GM19397 (cell line): ENCODE measurements at regions not wholly inside any gene's neighbourhood (a gene's known extent, or its start where the extent isn't known, plus 50 kb on each side); places are given as distances from the start of the nearest gene placed in this dataset.

Experiments used
- ATAC-seq: cut with Tn5 transposase; IDR thresholded peaks from one replicate; pipeline ENCODE4 v1.9.1; 2021; ENCODE audit warnings: mild to moderate bottlenecking, moderate library complexity; ENCODE audit not compliant: unreplicated experiment

DNA sequence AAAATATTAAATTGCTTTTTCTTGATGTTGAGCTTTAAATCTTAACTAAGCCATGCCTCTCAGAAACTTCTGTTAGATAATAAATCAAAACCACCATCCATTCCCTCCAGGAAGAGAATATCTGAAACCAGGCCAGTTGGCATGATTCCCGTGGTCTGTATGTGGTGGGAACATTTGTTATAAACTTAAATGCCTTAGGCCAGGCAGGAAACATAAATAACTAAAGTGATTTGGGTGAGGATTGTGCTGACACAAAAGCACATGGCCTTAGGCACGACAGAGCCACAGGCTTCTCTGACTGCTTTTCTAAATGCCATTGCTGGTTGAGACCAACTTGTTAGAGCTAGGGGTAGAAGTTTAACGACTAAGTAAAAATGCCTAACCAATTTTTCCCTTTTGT lies 255.9 kb downstream of the GABRG2 start:
- ATAC-seq = no peak

DNA sequence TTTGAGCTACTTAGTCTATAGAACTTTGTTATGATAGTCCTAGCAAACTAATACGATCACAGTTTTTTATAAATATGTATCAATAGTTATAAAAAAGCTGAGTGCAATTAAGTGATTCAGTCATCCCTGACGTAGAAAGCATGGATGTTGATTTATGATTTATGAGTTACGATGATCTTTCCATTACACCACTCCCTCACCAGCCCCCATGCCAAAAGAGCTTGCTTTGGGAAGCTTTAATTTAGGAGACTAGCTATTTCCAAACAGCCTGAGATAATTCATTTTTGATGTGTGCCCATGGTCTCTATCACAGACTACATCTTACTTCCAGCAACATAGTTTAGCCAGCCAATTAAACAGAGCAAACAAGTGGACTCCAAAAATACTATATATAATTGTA lies 256.8 kb downstream of the GABRG2 start:
- ATAC-seq = no peak

DNA sequence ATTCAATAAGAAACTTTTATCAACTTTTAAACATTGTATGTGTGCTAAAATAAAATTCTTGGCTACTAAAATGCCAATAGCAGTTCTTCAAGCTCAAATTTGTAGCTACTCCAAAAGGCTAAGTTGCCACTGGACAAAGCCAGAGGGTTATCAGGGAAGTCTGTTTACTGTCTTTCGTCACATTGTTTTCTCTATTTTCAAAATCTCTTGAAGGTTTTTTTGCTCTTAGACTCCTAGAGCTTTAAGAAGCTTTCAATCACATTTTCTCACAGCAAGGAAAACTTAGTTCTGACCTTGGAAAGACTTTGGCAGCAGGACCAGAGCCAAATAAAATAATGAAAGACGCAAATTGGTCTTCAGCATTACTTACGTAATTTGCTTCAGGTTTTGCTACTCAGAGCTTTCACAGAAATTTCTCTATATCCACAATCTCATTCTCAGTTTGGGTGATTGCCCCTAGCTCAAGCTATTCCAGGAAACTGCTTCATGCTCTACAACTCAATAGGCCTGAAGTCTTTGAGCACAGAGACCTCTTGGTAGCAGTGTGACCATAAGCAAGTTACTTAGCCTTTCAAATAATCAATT lies 257.7 kb downstream of the GABRG2 start:
- no peak for ATAC-seq

DNA sequence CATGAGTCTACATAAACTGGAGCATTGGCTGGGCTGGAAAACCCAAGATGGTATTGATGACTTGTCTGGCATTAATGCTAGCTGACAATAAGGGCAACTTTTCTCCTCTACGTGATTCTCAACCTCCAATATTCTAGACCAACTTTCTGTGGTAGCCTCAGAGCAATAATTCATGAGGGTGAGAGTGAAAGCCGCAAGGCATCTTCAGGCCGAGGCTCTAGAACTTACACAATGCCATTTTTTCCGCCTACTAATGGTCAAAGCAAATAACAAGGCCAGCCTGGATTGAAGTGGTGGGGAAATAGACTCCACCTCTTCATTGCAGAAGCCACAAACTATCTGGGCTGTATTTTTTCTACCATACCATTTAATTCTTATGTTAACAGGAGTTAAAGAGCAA lies 267.4 kb downstream of the GABRG2 start:
- ATAC-seq = no peak

DNA sequence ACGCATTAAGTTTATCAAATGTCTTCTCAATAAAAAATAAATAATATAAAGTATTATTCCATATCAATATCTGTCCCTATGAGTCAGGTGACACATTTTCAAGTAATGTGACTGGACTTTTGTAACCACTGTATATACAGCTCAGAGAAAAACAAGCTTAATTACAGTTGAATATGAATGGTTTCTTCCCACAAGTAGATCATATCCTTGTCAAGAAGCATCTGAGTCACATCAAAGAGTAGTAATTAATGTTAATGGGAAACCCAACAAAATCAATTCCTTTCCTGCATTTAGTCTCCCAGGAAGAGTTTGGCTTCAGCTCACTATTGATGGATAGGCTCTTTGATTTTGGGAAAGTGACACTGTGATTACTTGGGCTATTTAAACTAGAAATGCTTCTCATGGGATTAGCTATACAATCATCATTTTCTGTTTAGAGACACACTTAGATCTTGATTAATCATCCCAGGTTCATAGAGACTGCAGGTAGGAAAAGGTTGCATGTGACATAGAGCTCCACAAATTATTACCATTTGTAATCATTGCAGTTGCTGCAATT lies 292.9 kb downstream of the GABRG2 start:
- ATAC-seq = no peak

DNA sequence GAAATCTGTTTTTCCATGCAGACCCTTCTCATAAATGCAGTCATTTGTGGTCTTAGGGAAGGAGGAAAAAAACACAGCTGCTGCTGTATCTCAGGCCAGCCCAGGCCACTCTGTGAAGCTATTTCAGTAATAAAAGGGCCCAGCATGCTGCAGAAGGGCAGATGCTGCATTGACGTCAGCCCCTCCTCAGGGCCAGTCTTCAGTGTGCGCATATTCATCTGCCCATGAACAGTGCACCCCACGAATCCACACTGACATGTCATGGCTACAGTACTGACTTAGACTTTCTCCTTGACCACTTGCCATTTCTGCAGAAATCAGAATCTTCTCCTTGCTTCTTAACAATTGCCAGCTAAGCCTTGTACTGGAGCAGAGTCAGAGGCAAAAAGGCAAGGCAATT lies 304.7 kb downstream of the GABRG2 start:
- ATAC-seq = no peak

DNA sequence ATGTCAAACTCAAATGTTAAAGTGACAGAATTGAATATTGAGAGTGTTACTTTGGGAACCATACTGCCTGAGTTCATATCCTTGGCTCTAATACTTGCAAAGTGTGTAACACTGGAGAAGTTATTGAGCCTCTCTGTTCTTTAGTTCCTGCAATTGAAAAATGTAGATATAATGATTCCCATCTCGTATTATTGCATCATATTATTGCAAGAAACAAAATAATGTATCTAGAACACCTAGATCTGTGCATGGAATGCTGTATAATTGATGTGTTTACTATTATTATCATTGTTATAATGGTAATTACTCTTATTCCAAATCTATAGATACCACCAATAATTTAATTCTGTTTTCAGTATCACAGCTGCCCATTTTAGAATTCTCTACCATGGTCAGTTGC lies 310.3 kb downstream of the GABRG2 start:
- no peak for ATAC-seq

DNA sequence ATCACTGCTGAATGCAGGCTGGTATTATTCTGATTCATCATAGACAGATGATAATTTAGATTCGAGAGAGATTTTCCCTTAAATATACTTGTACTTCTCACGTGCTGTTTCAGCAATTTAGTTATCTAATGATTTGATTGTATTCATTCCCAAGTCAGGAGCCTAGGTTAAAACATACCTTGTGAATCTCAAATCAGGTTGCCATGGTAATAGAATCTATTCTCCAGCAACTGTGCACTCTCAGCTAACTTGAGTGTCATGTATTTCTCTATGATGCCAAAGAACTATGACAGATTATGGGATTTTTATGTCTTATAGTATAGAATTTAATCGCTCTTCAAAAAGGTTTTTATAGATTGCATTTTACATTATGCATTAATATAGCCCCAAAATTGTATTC lies 315.3 kb downstream of the GABRG2 start:
- no peak for ATAC-seq

DNA sequence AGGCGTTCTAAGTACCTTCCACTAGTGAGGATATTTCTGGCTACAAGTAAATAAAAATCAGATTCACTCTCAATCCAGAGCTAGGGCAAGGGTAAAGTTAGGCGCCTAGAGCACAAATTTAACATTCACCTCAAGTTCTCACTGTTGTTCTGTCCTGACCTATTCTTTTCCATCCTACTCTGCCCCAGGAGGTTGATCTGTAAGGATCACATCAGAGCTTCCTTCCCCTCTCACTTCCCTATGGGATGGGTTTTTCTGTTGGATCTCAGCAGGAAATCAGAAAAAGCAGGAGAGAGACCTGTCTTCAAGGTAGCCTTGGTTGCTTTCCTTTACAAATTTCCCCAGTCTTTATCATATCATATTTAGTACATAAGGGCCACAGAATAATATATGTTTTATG lies 316.7 kb downstream of the GABRG2 start:
- ATAC-seq = no peak

DNA sequence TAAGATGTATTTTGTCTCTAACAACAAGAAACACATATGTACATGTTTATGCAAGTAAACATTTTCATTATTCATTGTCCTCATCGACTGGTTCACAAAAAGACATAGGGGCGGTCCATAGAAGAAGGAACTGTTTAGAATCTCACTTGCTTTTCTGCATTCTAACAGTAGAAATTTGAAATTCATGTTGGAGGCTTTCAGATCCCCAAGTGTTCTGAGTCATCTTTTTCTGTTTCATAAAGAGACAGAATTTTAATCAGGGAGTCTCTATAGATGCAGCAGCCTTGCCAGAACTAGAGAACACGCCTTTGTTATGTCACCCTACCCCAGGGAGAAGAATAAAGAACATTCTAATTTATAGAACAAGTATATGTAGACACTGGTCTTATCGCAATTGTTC lies 324.3 kb downstream of the GABRG2 start:
- no peak for ATAC-seq

DNA sequence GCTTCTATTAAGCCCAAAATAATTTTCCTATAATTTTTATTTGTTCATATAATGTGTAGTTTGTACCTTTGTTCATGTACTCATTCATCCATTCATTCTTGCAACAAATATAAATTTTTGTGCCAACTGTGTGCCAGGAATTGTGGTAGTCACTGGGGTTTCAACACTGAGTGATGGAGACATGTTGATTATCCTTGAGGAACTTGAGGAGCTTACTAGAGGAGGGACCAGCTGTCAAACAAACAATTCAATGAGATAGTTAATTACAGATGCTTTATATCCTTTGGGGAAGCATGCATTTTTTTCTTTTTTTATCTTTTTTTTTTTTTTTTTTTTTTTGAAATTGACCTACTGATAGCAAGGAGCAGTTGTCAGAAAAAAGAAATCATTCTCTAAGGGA lies 324.8 kb downstream of the GABRG2 start:
- ATAC-seq = no peak

DNA sequence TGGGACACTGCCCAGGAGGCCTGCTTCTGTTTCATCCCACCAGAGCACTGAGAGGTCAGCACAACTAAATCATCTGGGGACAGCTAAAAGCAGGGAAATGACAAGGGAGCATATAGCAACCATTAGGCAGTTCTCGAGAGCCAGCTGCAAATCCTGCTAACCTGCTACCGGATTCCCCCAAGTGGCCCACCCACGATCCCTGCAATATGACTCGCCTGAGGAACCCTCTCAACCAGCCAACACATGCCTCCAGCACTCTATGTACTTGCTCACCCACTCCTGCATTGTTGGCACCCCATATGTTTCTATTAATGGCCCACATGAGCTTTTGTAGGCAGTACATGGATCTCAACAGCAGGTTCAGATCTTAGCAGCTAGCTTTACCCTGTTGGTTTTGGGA lies 326.0 kb downstream of the GABRG2 start:
- ATAC-seq = no peak

DNA sequence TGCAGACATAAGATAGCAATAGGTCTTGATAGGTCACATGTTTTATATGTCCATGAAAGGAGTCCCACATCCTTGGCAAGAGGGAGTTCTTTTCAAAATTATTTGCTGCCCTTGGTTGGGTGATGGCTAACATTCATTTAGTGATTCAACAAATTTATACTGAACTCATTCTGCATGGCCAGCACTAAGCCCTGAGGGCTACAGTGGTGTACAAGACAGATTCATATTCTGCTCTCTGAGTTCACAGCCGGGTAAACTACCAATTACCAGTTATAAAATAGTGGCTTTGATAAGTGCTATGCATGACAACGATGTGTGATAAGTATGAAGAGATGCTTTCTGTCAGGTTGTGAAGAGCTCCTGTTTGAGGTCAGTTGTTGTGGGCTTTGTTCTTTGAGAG lies 340.0 kb downstream of the GABRG2 start:
- no peak for ATAC-seq

DNA sequence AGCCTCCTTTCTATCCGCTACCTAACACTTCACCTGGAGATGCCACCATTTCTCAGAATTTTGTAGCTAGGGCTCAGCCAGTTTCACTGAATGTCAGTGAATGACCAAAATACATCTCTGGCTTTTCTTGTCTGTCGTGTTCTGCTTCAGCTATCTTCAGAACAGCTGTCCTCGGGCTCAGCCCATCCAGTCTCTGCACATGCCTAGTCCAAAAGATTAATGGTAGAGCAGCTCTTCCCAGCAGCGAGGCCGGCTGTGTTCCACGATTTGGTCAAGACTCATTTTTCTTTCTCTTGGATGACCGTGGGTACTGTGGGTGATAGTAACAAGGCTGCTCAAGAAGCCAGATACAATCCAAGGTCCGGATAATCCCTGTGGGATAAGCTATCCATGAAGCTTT lies 342.8 kb downstream of the GABRG2 start:
- no peak for ATAC-seq

DNA sequence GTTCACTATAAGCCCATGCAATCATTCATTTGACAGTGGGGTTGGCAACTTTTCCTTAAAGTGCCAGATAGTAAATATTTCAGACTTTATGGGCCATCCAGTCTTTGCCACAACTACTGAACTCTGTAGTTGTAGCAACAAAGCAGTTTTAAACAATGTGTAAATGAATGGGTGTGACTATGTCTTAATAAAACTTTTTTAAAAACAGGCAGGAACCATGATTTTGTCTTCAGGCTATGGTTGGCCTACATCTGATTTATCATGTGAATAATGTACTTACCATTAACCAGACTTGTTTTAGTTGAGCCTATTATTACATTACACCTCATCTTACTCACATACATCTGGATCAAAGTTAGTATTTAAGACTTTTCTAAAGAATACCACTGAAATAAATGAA lies 361.6 kb downstream of the GABRG2 start:
- ATAC-seq = no peak

DNA sequence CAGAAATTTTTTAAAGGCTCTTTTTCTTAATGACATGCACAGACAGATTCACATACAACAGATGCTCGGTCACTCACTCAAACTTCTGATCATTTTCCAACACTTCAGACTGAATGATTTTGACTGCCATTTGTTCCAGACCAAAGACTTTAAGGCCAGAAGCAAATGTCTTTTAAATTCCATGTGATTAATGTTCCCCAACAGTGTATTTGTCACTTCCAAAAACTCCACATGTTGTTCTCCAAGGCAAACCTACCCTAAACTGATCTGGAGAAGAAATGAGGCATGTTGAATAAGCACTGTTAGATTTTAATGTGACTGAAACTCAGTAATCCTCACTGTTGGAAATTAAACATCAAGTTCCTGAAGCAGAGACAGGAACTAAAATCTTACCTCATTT lies 366.7 kb downstream of the GABRG2 start:
- ATAC-seq = no peak

DNA sequence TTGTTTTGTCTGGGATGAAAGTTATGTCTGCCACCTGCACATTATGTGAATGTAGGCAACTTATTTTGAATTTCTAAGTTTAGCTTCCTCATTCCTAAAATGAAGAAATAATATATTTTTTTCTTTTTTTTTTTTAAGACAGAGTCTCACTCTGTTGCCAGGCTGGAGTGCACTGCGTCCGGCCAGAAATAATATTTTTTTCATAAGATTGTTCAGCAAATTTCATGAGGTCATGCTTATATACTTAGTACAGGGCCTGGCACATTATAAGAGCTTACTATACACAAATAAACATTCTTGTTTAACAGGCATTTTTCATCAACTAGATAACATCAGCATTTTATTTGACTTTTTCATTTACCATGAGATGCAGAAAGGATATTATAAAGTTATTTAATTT lies 368.5 kb downstream of the GABRG2 start:
- ATAC-seq = no peak

DNA sequence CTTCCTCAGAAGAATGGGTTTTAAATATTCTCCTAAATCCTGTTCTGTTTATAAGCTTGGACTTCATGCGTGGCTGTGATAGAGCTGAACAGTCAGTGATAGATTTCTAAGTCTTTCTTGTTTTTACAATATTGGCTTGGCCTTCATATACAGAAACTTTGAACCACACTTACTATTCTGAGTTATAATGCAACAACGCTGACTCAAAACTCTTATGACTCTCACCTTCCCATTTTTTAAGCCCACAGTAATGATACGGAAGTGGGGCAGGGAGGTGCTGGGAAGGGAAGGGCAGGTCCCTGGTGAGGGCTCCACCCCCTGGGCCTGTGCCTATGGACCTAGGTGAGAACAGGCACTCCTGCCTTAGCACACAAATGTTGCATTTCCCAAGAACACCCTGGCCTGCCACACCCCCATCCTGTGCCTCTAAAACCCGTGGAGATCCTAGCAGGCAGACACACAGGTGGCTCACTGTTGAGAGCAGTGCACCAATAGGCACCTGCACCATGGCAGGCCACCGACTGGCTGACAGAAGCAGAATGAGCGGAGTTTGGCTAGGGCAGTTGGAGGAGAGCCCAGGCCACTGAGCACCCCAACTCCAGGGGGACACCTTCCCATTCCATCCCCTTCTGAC lies 376.7 kb downstream of the GABRG2 start:
- ATAC-seq = no peak

DNA sequence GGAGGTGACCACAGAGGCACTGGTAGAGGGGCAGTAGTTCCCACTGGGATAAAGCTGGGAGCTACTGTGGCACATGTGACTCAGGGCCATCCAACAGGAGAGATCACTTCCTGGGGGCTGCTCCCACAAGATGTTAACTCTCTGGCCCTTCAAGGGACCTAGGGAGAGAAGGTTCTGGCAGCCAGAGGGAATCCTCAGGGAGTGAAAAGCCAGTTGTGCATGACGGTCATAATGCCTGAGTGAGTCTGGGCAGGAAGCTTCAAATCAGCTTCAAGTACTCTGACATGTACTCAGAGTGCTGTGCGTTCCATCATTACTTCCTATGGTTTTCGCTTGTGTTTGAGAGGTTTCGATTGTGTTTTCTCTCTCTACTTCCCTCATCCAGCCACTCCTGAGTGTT lies 388.5 kb downstream of the GABRG2 start:
- ATAC-seq = no peak

DNA sequence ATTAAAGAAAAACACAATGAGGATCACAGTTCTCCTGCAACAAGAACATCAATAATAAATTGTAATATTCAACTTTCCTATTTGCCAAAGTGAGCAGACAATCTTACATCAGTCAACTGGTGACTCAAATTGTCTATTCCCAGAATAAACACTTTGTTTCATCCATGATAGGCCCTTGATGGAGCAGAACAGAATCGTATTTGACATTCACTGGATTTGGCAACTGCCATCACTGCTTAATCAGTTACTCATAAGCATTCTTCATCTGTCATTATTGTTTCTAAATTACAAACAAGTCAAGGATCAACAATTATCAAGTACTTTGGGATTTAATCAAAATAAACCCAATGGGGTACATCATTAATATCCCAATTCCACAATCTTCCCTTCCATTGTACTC lies 398.4 kb downstream of the GABRG2 start:
- no peak for ATAC-seq

DNA sequence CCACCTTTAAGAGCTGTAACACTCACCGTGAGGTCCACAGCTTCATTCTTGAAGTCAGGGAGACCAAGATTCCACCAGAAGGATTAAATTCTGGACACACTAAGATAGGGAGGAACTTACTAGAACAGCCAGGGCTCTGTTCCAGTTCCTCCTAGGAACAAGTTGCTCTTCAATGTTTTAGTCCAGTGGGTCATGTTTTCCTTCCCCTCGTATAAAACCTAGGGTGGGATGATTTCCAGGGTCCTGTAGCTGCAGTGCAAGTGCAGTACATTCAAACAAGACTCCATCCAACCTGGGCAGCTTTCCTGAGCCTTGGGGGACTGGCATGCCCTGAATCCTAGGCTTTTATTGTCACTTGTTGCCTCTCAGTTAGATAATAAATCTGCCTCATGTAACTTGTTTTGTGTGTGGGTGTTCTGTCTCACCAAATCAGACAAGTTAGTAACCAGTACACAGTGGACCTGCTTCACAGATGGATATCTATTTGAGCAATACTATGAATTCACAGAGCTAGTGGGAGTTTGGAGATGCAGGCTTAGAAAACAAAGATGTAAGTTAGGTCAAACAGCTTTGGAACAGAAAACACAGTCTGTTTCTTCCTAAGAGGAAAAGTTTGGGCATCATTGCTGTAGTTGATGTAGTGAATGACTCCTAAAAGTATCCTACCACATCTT lies 405.6 kb downstream of the GABRG2 start:
- ATAC-seq = no peak

DNA sequence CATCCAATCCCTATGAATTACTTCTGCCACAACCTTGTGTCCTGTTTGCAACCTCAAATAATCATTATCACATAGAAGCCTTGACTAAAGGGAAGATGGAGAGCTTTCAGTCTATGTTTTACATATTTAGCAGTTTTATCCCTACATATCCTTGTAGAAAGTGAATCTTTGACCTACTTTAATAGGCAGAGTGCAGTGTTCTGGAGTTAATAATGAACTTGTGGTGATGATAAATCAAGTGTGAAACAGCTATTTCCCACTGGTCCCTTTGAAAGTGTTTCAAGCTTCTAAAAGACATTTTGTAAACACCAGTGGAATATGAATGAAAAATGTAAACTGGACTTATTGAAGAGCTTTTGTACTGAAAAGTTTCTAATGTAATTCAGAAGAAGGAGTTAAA lies 406.7 kb downstream of the GABRG2 start:
- ATAC-seq = no peak
